Smooth muscle cell (in vitro differentiated cells): ENCODE measurements at regions not wholly inside any gene's neighbourhood (a gene's known extent, or its start where the extent isn't known, plus 50 kb on each side); places are given as distances from the start of the nearest gene placed in this dataset.

Experiments used
- DNase-seq: peaks from one replicate; lab custom pipeline; 2025; ENCODE audit not compliant: unreplicated experiment; lab: John Stamatoyannopoulos, UW
- H2AFZ ChIP-seq: fragments of 200-600 bp; sonication (generic); 2 replicates; pipeline ENCODE4 v1.6.0; 2016; ENCODE audit warnings: antibody characterized with exemption, low read depth, mild to moderate bottlenecking
- H3F3A ChIP-seq: fragments of 200-600 bp; sonication (generic); 2 replicates; pipeline ENCODE4 v1.6.0; 2017; ENCODE audit warnings: antibody characterized with exemption, low read depth
- H3K27ac ChIP-seq: fragments of 200-600 bp; sonication (generic); 2 replicates; pipeline ENCODE4 v1.5.1; 2016; ENCODE audit warnings: low read depth, mild to moderate bottlenecking
- H3K27me3 ChIP-seq: fragments of 200-600 bp; sonication (generic); 2 replicates; pipeline ENCODE4 v1.6.1; 2016; ENCODE audit warnings: low read depth, mild to moderate bottlenecking
- H3K36me3 ChIP-seq: fragments of 200-600 bp; sonication (generic); 2 replicates; pipeline ENCODE4 v1.5.1; 2016; ENCODE audit warnings: low read depth
- H3K4me1 ChIP-seq: fragments of 200-600 bp; sonication (generic); 2 replicates; pipeline ENCODE4 v1.5.1; 2016; ENCODE audit warnings: low read depth
- H3K4me2 ChIP-seq: fragments of 200-600 bp; sonication (generic); 2 replicates; pipeline ENCODE4 v1.6.0; 2016; ENCODE audit warnings: mild to moderate bottlenecking
- H3K4me3 ChIP-seq: fragments of 200-600 bp; sonication (generic); 2 replicates; pipeline ENCODE4 v1.5.1; 2016; ENCODE audit warnings: mild to moderate bottlenecking
- H3K79me2 ChIP-seq: fragments of 200-600 bp; sonication (generic); 2 replicates; pipeline ENCODE4 v1.6.0; 2016; ENCODE audit warnings: low read depth, mild to moderate bottlenecking
- H3K9ac ChIP-seq: fragments of 200-600 bp; sonication (generic); 2 replicates; pipeline ENCODE4 v1.6.0; 2016; ENCODE audit warnings: low read depth
- H3K9me3 ChIP-seq: fragments of 200-600 bp; sonication (generic); replicated peaks from 2 replicates; pipeline ENCODE4 v1.5.1; 2016; ENCODE audit warnings: low read depth
- H4K20me1 ChIP-seq: fragments of 200-600 bp; sonication (generic); 2 replicates; pipeline ENCODE4 v1.6.0; 2016; ENCODE audit warnings: low read depth
- WGBS: methylation state at CpG from one replicate; pipeline ENCODE4 v1.1.7; 2016; ENCODE audit warnings: low lambda C conversion rate; 5-methylcytosine and 5-hydroxymethylcytosine counted together
- TF ChIP-seq, protein P1 (sequence below): fragments of 200-600 bp; sonication (generic); IDR thresholded peaks from 2 replicates; pipeline ENCODE4 v1.5.1; 2017; ENCODE audit warnings: borderline replicate concordance, mild to moderate bottlenecking, antibody characterized with exemption; ENCODE audit not compliant: insufficient read depth, poor library complexity, severe bottlenecking

- no peak for DNase-seq
- Histone ChIP-seq H3K9me3 (no peaks in the 10 kb centered on the region), H2AFZ (no peak overlapping the region), H3K4me1 (no peaks in the 10 kb centered on the region), H3K9ac (no peak overlapping the region), H3K36me3 (no peaks in the 10 kb centered on the region), H3K4me2 (no peak overlapping the region), H4K20me1 (no peaks in the 10 kb centered on the region), H3F3A (no peaks in the 10 kb centered on the region), H3K27me3 (peaks cover 27% of the 10 kb centered on the region), H3K4me3 (no peak overlapping the region), H3K79me2 (no peaks in the 10 kb centered on the region), H3K27ac (no peak overlapping the region)
- TF ChIP-seq, protein P1, sequence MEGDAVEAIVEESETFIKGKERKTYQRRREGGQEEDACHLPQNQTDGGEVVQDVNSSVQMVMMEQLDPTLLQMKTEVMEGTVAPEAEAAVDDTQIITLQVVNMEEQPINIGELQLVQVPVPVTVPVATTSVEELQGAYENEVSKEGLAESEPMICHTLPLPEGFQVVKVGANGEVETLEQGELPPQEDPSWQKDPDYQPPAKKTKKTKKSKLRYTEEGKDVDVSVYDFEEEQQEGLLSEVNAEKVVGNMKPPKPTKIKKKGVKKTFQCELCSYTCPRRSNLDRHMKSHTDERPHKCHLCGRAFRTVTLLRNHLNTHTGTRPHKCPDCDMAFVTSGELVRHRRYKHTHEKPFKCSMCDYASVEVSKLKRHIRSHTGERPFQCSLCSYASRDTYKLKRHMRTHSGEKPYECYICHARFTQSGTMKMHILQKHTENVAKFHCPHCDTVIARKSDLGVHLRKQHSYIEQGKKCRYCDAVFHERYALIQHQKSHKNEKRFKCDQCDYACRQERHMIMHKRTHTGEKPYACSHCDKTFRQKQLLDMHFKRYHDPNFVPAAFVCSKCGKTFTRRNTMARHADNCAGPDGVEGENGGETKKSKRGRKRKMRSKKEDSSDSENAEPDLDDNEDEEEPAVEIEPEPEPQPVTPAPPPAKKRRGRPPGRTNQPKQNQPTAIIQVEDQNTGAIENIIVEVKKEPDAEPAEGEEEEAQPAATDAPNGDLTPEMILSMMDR: no peak
- 88% methylated on average over 3 of the region's 3 CpGs for WGBS
Measured at GRCh38 chr12:118777504-118777903, 203.8 kb upstream of the SRRM4 start.

DNA sequence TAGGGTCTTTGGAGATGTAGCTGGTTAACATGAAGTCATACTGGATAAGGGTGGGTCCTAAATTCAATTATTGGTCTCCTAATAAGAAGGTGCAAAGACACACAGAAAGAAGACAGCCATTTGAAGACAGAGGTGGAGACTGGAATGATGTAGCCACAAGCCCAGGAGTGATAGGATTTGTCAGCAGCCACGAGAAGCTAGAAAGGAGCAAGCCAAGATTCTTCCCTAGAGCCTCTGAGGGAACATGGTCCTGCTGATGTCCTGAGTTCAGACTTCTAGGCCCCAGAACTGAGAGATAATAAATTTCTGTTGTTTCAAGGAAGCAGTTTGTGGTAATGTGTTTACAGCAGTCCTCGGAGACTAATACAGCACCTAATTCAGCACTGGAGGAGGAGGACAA, 203.3 kb upstream of the SRRM4 start:
- no peaks in the 10 kb centered on the region for H4K20me1 ChIP-seq
- H3K79me2 ChIP-seq: no peaks in the 10 kb centered on the region
- no peak overlapping the region for H3K4me3 ChIP-seq
- H3K9me3 ChIP-seq: no peaks in the 10 kb centered on the region
- no peaks in the 10 kb centered on the region for H3K4me1 ChIP-seq
- no peak for DNase-seq
- no peak overlapping the region for H3K4me2 ChIP-seq
- H3K36me3 ChIP-seq: no peaks in the 10 kb centered on the region
- no peak overlapping the region for H3K27ac ChIP-seq
- H3K9ac ChIP-seq: no peak overlapping the region
- WGBS: 78% methylated on average over 2 of the region's 2 CpGs
- no peak overlapping the region for H2AFZ ChIP-seq
- TF ChIP-seq, protein P1: no peak
- H3F3A ChIP-seq: no peaks in the 10 kb centered on the region
- peaks cover 26% of the 10 kb centered on the region for H3K27me3 ChIP-seq

- no peak overlapping the region for H3K4me3 ChIP-seq
- H3K36me3 ChIP-seq: no peaks in the 10 kb centered on the region
- H3K4me2 ChIP-seq: no peak overlapping the region
- H3F3A ChIP-seq: no peaks in the 10 kb centered on the region
- no peak for DNase-seq
- H3K9ac ChIP-seq: no peak overlapping the region
- 83% methylated on average over 6 of the region's 7 CpGs for WGBS
- H3K79me2 ChIP-seq: no peaks in the 10 kb centered on the region
- H3K27ac ChIP-seq: no peak overlapping the region
- no peak overlapping the region for H2AFZ ChIP-seq
- no peaks in the 10 kb centered on the region for H4K20me1 ChIP-seq
- H3K27me3 ChIP-seq: no peaks in the 10 kb centered on the region
- TF ChIP-seq, protein P1: no peak
- H3K4me1 ChIP-seq: no peaks in the 10 kb centered on the region
- H3K9me3 ChIP-seq: no peaks in the 10 kb centered on the region
Measured at GRCh38 chr12:118780939-118781338, 200.4 kb upstream of the SRRM4 start.

DNA sequence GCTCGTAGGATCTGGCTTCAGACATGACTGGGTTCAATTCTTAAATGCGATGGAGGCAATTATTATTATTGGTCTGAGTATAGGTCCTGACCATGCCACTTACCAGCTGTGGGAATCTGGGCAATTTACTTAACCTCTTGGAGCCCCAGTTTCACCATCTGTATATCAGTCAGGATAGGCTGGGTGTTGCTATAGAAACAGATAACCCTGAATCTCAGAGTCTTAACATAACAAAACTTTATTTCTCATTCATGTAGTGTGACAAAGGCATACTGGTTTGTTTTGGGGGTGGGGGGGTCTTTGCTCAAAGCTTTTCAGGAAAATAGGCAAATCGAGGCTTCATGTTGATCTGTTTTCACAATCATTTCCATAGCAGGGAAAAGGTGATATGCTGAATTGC, 199.6 kb upstream of the SRRM4 start:
- H3K79me2 ChIP-seq: no peaks in the 10 kb centered on the region
- TF ChIP-seq, protein P1: no peak
- H3K36me3 ChIP-seq: no peaks in the 10 kb centered on the region
- no peaks in the 10 kb centered on the region for H4K20me1 ChIP-seq
- H3K9me3 ChIP-seq: no peaks in the 10 kb centered on the region
- H2AFZ ChIP-seq: no peak overlapping the region
- H3K27me3 ChIP-seq: no peaks in the 10 kb centered on the region
- H3K9ac ChIP-seq: no peak overlapping the region
- H3K27ac ChIP-seq: no peak overlapping the region
- no peaks in the 10 kb centered on the region for H3K4me1 ChIP-seq
- H3F3A ChIP-seq: no peaks in the 10 kb centered on the region
- DNase-seq: no peak
- 69% methylated on average over 3 of the region's 3 CpGs for WGBS
- H3K4me3 ChIP-seq: no peak overlapping the region
- no peak overlapping the region for H3K4me2 ChIP-seq
